ENCODE measurements at regions not wholly inside any gene's neighbourhood (a gene's known extent, or its start where the extent isn't known, plus 50 kb on each side); places are given as distances from the start of the nearest gene placed in this dataset.

DNA sequence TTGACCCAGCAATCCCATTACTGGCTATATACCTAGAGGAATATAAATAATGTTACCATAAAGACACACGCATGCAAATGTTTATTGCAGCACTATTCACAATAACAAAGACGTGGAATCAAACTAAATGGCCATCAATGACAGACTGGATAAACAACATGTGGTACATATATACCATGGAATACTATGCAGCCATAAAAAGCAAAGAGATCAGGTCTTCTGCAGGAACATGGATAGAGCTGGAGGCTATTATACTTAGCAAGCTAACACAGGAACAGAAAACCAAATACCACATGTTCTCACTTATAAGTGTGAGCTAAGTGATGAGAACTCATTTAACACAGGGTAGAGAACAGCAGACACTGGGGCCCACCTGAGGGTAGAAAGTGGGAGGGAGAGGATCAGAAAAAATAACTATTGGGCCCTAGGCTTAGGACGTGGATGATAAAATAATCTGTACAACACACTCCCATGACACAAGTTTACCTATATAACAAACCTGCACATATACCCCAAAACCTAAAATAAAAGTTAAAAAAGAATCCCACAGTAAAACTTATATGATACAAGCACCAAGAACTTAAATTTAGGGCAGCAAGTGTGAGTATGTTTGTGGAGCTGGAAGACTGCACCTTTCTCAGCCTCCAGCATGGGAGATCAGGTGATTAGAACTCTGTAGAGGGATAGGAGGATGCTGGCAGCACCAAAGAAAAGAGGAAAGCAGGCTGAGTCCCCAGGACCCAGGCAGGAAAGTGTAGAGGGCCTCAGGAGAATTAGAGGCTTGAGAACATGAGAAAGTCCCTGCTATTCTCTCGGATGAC lies 320.8 kb upstream of the USP24 start:
- Histone ChIP-seq H3K4me1 (peaks cover 6% of the 10 kb centered on the region), H3K9ac (no peak overlapping the region), H3K36me3 (no peaks in the 10 kb centered on the region), H3K9me3 (ENCODE audit: low read depth) (no peaks in the 10 kb centered on the region), H2AFZ (replicated peaks) (peak overlapping the region; percentile 90), H3F3A (ENCODE audit: low read depth) (no peaks in the 10 kb centered on the region), H4K20me1 (ENCODE audit: low read depth) (no peaks in the 10 kb centered on the region), H3K79me2 (ENCODE audit: low read depth) (no peaks in the 10 kb centered on the region), H3K4me2 (no peak overlapping the region), H3K27ac (no peak overlapping the region), H3K4me3 (no peak overlapping the region), H3K27me3 (no peaks in the 10 kb centered on the region)
- no peak overlapping the region for H3K4me3 Mint-ChIP-seq
- H3K9me3 Mint-ChIP-seq = no peaks in the 10 kb centered on the region
- DNase-seq (ENCODE audit: low spot score) = no peak
- peaks cover 9% of the 10 kb centered on the region for H3K27me3 Mint-ChIP-seq (ENCODE audit: insufficient read depth, low read depth)
- TF ChIP-seq EZH2phosphoT487 (IDR thresholded peaks at IDR 0.05) = no peak
- TF ChIP-seq, protein P1, sequence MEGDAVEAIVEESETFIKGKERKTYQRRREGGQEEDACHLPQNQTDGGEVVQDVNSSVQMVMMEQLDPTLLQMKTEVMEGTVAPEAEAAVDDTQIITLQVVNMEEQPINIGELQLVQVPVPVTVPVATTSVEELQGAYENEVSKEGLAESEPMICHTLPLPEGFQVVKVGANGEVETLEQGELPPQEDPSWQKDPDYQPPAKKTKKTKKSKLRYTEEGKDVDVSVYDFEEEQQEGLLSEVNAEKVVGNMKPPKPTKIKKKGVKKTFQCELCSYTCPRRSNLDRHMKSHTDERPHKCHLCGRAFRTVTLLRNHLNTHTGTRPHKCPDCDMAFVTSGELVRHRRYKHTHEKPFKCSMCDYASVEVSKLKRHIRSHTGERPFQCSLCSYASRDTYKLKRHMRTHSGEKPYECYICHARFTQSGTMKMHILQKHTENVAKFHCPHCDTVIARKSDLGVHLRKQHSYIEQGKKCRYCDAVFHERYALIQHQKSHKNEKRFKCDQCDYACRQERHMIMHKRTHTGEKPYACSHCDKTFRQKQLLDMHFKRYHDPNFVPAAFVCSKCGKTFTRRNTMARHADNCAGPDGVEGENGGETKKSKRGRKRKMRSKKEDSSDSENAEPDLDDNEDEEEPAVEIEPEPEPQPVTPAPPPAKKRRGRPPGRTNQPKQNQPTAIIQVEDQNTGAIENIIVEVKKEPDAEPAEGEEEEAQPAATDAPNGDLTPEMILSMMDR (IDR thresholded peaks at IDR 0.05) = no peak
- no peak for TF ChIP-seq EZH2 (IDR thresholded peaks at IDR 0.05)
- H3K4me1 Mint-ChIP-seq = no peaks in the 10 kb centered on the region
- H3K27ac Mint-ChIP-seq = no peak overlapping the region
- no peaks in the 10 kb centered on the region for H3K36me3 Mint-ChIP-seq

GRCh38 chr1:55534565-55535121 lies 319.5 kb upstream of the USP24 start:
- no peaks in the 10 kb centered on the region for H4K20me1 ChIP-seq (ENCODE audit: low read depth)
- H3K27me3 Mint-ChIP-seq (ENCODE audit: insufficient read depth, low read depth) = peaks cover 9% of the 10 kb centered on the region
- TF ChIP-seq EZH2phosphoT487 (IDR thresholded peaks at IDR 0.05) (no peak), EZH2 (IDR thresholded peaks at IDR 0.05) (no peak)
- TF ChIP-seq, protein P1 (IDR thresholded peaks at IDR 0.05) = no peak

GRCh38 chr1:55531644-55532043 lies 316.5 kb upstream of the USP24 start:
- Histone ChIP-seq H3K27ac (no peak overlapping the region), H3F3A (ENCODE audit: low read depth) (no peaks in the 10 kb centered on the region), H3K79me2 (ENCODE audit: low read depth) (no peaks in the 10 kb centered on the region), H3K4me1 (peaks cover 9% of the 10 kb centered on the region), H3K27me3 (peaks cover 10% of the 10 kb centered on the region), H3K9me3 (ENCODE audit: low read depth) (no peaks in the 10 kb centered on the region), H3K36me3 (no peaks in the 10 kb centered on the region), H3K4me3 (no peak overlapping the region), H3K4me2 (no peak overlapping the region), H4K20me1 (ENCODE audit: low read depth) (no peaks in the 10 kb centered on the region), H2AFZ (replicated peaks) (no peak overlapping the region), H3K9ac (no peak overlapping the region)
- Mint-ChIP-seq H3K27me3 (ENCODE audit: insufficient read depth, low read depth) (peaks cover 8% of the 10 kb centered on the region), H3K4me3 (no peak overlapping the region), H3K36me3 (no peaks in the 10 kb centered on the region), H3K27ac (no peak overlapping the region), H3K4me1 (peaks cover 2% of the 10 kb centered on the region), H3K9me3 (no peaks in the 10 kb centered on the region)
- TF ChIP-seq, protein P1 (IDR thresholded peaks at IDR 0.05) = no peak
- no peak for TF ChIP-seq EZH2phosphoT487 (IDR thresholded peaks at IDR 0.05)
- no peak for TF ChIP-seq EZH2 (IDR thresholded peaks at IDR 0.05)
- no peak for DNase-seq (ENCODE audit: low spot score)

More at GRCh38 chr1:55534565-55535121, 319.5 kb upstream of the USP24 start:
- Histone ChIP-seq H3K27me3 (peaks cover 4% of the 10 kb centered on the region), H3K9ac (no peak overlapping the region), H3K79me2 (ENCODE audit: low read depth) (no peaks in the 10 kb centered on the region), H3K4me2 (no peak overlapping the region), H3K4me3 (no peak overlapping the region), H3K27ac (no peak overlapping the region), H3K9me3 (ENCODE audit: low read depth) (no peaks in the 10 kb centered on the region), H2AFZ (replicated peaks) (peak overlapping the region; percentile 2), H3K4me1 (peaks cover 9% of the 10 kb centered on the region), H3K36me3 (no peaks in the 10 kb centered on the region), H3F3A (ENCODE audit: low read depth) (no peaks in the 10 kb centered on the region)
- Mint-ChIP-seq H3K36me3 (no peaks in the 10 kb centered on the region), H3K27ac (no peak overlapping the region), H3K4me1 (no peaks in the 10 kb centered on the region), H3K4me3 (no peak overlapping the region), H3K9me3 (no peaks in the 10 kb centered on the region)
- no peak for DNase-seq (ENCODE audit: low spot score)

All from neural progenitor cell (in vitro differentiated cells).